Retinal pigment epithelial cell (primary cell): ENCODE measurements at regions not wholly inside any gene's neighbourhood (a gene's known extent, or its start where the extent isn't known, plus 50 kb on each side); places are given as distances from the start of the nearest gene placed in this dataset.

Experiments used
- DNase-seq: peaks from one replicate; pipeline ENCODE4 v3.0.0-alpha.2; 2010; ENCODE audit warnings: low read depth
- H3K4me3 ChIP-seq: 2 replicates; pipeline ENCODE4 v1.5.1; 2011; ENCODE audit warnings: mild to moderate bottlenecking, low read length, control low read depth, moderate library complexity
- CTCF ChIP-seq: conservative IDR thresholded peaks from 2 replicates; pipeline ENCODE4 v1.5.1; 2011; ENCODE audit warnings: low read depth, low read length, control low read depth, inconsistent platforms

DNA sequence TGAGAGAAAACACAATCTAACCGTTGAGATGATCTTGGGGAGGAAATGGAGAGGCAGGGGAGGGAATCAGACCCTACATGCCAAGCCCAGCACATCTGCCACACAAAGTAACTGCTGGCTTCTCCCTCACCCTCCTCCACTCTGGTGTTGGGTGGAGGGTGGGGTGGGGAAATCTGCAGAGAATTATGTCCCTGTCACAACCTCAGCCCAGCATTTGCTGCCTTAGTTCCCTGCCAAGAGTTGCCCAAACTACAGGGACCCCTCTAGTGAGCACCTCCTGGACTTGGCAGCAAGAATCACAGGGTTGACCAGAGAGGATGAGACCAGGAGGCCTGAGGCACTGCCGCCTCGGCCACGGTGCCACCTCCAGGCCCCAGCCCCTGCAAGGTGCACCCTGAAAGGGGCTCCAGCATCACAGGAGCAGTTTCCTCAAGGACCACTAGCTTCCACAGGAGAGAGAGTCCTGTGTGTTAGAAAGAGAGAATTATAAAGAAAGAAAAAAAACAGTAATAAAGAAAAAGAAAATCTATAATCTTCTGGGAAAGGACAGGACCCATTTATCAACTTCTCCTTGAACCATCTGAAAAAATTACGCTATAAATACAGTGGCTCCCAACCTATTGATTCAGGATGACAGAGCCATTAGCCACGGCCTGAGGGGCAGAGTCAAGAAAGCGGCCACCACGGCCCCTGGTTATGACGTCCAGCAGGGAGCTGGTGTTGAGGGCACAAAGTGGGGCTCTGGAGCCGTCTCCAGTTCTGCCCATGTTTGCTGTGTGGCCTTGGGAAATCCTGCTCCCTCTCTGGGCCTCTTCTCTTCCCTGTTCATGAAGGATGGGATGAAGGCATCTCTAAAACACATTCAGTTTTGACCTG is 451.7 kb downstream of the MATN1 start:
- no peak for DNase-seq
- no peak for TF ChIP-seq CTCF
- H3K4me3 ChIP-seq, result no peak overlapping the region

DNA sequence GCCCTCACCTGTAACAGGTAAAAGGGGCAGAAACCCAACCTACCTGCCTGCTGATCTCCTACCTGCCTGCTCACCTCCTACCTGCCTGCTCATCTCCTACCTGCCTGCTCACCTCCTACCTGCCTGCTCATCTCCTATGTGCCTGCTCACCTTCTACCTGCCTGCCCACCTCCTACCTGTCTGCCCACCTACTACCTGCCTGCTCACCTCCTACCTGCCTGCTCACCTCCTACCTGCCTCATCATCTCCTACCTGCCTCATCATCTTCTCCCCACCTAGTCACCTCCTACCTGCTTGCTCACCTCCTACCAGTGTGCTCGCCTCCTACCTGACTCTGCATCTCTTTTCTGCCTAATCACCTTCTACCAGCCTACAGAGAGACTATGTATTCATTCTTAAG is 452.9 kb downstream of the MATN1 start:
- no peak overlapping the region for H3K4me3 ChIP-seq
- TF ChIP-seq CTCF, result no peak
- DNase-seq, result no peak

- H3K4me3 ChIP-seq, result no peak overlapping the region
- no peak for TF ChIP-seq CTCF
- DNase-seq, result no peak
These were observed 454.3 kb downstream of the MATN1 start for GRCh38 chr1:30268923-30269666.

DNA sequence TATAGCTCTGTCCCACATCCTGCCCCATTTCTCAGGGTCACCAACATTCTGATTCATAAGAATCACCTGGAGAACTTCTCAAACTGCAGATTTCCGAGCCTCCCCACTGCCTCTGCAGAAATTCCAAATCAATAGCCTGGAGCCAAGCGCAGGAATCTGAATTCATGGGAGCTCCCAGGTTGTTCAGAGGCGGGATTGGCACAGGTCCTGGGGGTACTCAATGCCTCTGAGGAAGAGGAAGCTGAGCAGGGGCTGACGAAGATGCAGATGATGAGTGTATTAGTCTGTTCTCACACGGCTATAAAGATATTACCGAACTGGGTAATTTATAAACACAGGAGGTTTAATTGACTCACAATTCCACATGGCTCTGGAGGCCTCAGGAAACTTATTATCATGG is 455.5 kb downstream of the MATN1 start:
- H3K4me3 ChIP-seq, result no peak overlapping the region
- no peak for DNase-seq
- no peak for TF ChIP-seq CTCF

GRCh38 chr1:30267046-30267445 is 456.3 kb downstream of the MATN1 start:
- no peak for TF ChIP-seq CTCF
- DNase-seq, result no peak

DNA sequence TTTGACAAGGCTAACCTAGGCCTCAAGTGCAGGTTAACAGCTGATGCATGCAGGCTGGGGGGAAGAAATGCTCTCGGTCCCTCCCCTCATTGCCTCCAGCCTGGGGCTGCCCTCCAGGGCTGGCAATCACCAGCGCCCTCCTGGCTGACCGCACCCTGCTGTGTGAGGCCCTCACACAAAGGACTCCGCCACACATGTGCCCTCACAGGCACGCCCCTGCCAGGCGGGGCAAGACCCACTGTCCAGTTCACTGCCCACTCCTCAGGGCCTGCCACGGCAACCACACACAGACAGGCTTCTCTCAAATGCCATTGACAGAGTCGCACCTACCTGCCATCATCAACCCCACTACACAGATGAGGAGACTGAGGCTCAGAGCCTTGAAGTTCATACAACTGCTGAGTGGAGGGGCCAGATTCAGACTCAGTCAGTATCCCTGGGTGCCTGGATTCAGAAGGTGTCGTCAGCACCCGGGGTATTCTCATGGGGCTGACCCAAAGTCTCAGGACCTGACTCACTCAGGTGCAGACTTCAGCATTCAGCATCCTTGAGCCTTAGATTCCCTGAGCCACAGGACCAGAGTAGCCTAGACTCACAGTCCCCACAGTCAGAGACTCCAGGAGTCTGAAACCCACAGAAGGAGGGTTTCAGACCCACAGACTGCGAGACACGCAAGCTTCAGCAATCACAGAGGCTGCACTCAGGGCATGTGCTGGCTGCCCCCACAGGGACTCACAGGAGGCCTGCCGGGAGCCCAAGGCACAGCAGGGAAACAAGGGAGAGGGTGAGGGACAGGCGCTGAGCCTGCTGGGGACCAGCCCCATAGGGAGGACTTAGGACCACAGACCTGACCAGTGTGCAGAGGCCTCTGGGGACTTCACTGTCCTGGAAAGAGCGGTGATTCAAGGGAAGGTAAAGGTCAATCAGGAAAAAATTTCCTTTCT is 458.0 kb downstream of the MATN1 start:
- TF ChIP-seq CTCF, result no peak
- DNase-seq, result no peak
- H3K4me3 ChIP-seq, result no peak overlapping the region

More at GRCh38 chr1:30267046-30267445, 456.3 kb downstream of the MATN1 start:
- no peak overlapping the region for H3K4me3 ChIP-seq
